OCI-LY1 (cell line): ENCODE measurements at regions not wholly inside any gene's neighbourhood (a gene's known extent, or its start where the extent isn't known, plus 50 kb on each side); places are given as distances from the start of the nearest gene placed in this dataset.

Source experiments
- EZH2 ChIP-seq: fragments of 200-600 bp; sonication (generic), shearing (Covaris generic); IDR thresholded peaks from 2 replicates; pipeline ENCODE4 v1.8.0; 2017; ENCODE audit warnings: borderline replicate concordance, mixed run types, mild to moderate bottlenecking, antibody characterized with exemption, low read length, moderate library complexity, mixed read lengths
- TF ChIP-seq, protein P1 (sequence below): fragments of 200-600 bp; sonication (generic), shearing (Covaris generic); IDR thresholded peaks from 2 replicates; pipeline ENCODE4 v1.5.1; 2017; ENCODE audit warnings: mild to moderate bottlenecking, antibody characterized with exemption, low read length, moderate library complexity, mixed read lengths

DNA sequence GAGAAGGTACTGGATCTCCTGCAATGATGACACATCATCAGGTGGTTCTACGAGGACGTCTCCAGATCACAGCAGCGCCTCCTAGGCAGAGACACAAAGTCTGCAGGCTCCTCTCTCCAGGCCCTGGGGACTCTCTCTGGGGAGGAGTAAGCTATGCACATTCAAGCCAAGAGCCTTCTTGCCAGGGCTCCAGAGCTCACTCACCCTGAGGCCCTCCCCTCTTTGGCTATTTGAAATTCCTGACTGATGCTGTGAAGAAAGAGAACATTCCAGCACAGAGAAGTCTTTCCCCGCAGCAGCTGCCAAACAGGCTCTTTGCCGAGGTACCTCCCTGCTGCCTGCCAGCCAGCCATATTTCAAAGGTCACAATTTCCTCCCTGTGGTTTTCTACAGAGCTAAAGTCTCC lies 204.9 kb downstream of the CSNK2A3 start:
- TF ChIP-seq, protein P1, sequence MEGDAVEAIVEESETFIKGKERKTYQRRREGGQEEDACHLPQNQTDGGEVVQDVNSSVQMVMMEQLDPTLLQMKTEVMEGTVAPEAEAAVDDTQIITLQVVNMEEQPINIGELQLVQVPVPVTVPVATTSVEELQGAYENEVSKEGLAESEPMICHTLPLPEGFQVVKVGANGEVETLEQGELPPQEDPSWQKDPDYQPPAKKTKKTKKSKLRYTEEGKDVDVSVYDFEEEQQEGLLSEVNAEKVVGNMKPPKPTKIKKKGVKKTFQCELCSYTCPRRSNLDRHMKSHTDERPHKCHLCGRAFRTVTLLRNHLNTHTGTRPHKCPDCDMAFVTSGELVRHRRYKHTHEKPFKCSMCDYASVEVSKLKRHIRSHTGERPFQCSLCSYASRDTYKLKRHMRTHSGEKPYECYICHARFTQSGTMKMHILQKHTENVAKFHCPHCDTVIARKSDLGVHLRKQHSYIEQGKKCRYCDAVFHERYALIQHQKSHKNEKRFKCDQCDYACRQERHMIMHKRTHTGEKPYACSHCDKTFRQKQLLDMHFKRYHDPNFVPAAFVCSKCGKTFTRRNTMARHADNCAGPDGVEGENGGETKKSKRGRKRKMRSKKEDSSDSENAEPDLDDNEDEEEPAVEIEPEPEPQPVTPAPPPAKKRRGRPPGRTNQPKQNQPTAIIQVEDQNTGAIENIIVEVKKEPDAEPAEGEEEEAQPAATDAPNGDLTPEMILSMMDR = peak; percentile 40; the same call in 1 of the 2 replicates
- no peak for TF ChIP-seq EZH2
